ENCODE measurements at regions not wholly inside any gene's neighbourhood (a gene's known extent, or its start where the extent isn't known, plus 50 kb on each side); places are given as distances from the start of the nearest gene placed in this dataset.

GRCh38 chr15:47283246-47283645 lies 434.1 kb upstream of the SEMA6D start:
- DNase-seq, result no peak
- WGBS, 2 donors, result 33 to 35% methylated on average over 7 to 8 of the region's 8 CpGs
- H3K4me3 ChIP-seq, result no peak overlapping the region
- H3K4me1 ChIP-seq, result no peaks in the 10 kb centered on the region
- H3K36me3 ChIP-seq, result no peaks in the 10 kb centered on the region
- TF ChIP-seq POLR2A (IDR thresholded peaks at IDR 0.05), result no peak
- TF ChIP-seq CTCF (IDR thresholded peaks at IDR 0.05), result no peak
- no peak overlapping the region for H3K27ac ChIP-seq
- H3K9me3 ChIP-seq, result no peaks in the 10 kb centered on the region
- H3K27me3 ChIP-seq, result no peaks in the 10 kb centered on the region
- intact Hi-C loops (cut with DNase I), result no loop called here

- Histone ChIP-seq H3K36me3 (no peaks in the 10 kb centered on the region), H3K4me3 (no peak overlapping the region), H3K4me1 (peaks cover 0 to 15% (median 0%) of the 10 kb centered on the region in 3 donors), H3K9me3 (no peaks in the 10 kb centered on the region), H3K27me3 (no peaks in the 10 kb centered on the region), H3K27ac (no peak overlapping the region)
- no peak for DNase-seq
- WGBS, 2 donors, result 83 to 87% methylated on average over 6 of the region's 6 CpGs
- intact Hi-C loops (cut with DNase I), result no loop called here
- TF ChIP-seq CTCF (IDR thresholded peaks at IDR 0.05), result no peak
- no peak for TF ChIP-seq POLR2A (IDR thresholded peaks at IDR 0.05)
Observed at GRCh38 chr15:47288794-47289193, 428.5 kb upstream of the SEMA6D start.

- Histone ChIP-seq H3K27me3 (no peaks in the 10 kb centered on the region), H3K9me3 (no peaks in the 10 kb centered on the region), H3K4me1 (peaks cover 0 to 23% (median 5%) of the 10 kb centered on the region in 3 donors), H3K27ac (no peak overlapping the region), H3K36me3 (no peaks in the 10 kb centered on the region), H3K4me3 (no peak overlapping the region)
- TF ChIP-seq POLR2A (IDR thresholded peaks at IDR 0.05) (no peak), CTCF (IDR thresholded peaks at IDR 0.05) (no peak)
- 82 to 92% methylated on average over 2 of the region's 2 CpGs for WGBS, 2 donors
- no peak for DNase-seq
- intact Hi-C loops (cut with DNase I), result no loop called here
Observed at GRCh38 chr15:47289656-47290055, 427.6 kb upstream of the SEMA6D start.

GRCh38 chr15:47291767-47292166 lies 425.5 kb upstream of the SEMA6D start:
- intact Hi-C loops (cut with DNase I), result no loop called here
- 72 to 88% methylated on average over 2 of the region's 2 CpGs for WGBS, 2 donors

GRCh38 chr15:47292638-47293190 lies 424.6 kb upstream of the SEMA6D start:
- no peaks in the 10 kb centered on the region for H3K27me3 ChIP-seq
- TF ChIP-seq CTCF (IDR thresholded peaks at IDR 0.05), result no peak
- peaks cover 0 to 27% (median 5%) of the 10 kb centered on the region in 3 donors for H3K4me1 ChIP-seq
- no peak for DNase-seq
- no peaks in the 10 kb centered on the region for H3K9me3 ChIP-seq
- intact Hi-C loops (cut with DNase I), result no loop called here
- 72 to 79% methylated on average over 6 of the region's 6 CpGs for WGBS, 2 donors
- H3K27ac ChIP-seq, result no peak overlapping the region
- H3K4me3 ChIP-seq, result no peak overlapping the region
- no peaks in the 10 kb centered on the region for H3K36me3 ChIP-seq

More at GRCh38 chr15:47291767-47292166, 425.5 kb upstream of the SEMA6D start:
- Histone ChIP-seq H3K4me1 (peaks cover 0 to 27% (median 5%) of the 10 kb centered on the region in 3 donors), H3K36me3 (no peaks in the 10 kb centered on the region), H3K27me3 (no peaks in the 10 kb centered on the region), H3K4me3 (no peak overlapping the region), H3K9me3 (no peaks in the 10 kb centered on the region), H3K27ac (no peak overlapping the region)
- no peak for TF ChIP-seq POLR2A (IDR thresholded peaks at IDR 0.05)
- no peak for TF ChIP-seq CTCF (IDR thresholded peaks at IDR 0.05)
- DNase-seq, result no peak

Data from esophagus squamous epithelium (tissue), 5 donors.